Trophoblast cell (in vitro differentiated cells and primary cell): ENCODE measurements at regions not wholly inside any gene's neighbourhood (a gene's known extent, or its start where the extent isn't known, plus 50 kb on each side); places are given as distances from the start of the nearest gene placed in this dataset.
A peak's percentile ranks its signal among the peaks of the same experiment; 100 is the strongest.

Source experiments
- DNase-seq, 2 donors: peaks; one replicate each; pipeline ENCODE4 v3.0.0-alpha.2; 2016
- H2AFZ ChIP-seq: 2 replicates; pipeline ENCODE4 v1.6.1; 2013; ENCODE audit warnings: low read length, moderate library complexity, mild to moderate bottlenecking; ENCODE audit not compliant: insufficient read depth, poor library complexity
- H2AK5ac ChIP-seq: 2 replicates; pipeline ENCODE4 v1.6.1; 2013; ENCODE audit warnings: mild to moderate bottlenecking, low read length
- H2BK120ac ChIP-seq: 2 replicates; pipeline ENCODE4 v1.6.1; 2013; ENCODE audit warnings: low read length, mild to moderate bottlenecking, moderate library complexity; ENCODE audit not compliant: insufficient read depth, poor library complexity
- H2BK12ac ChIP-seq: 2 replicates; pipeline ENCODE4 v1.6.1; 2013; ENCODE audit warnings: mild to moderate bottlenecking, low read length, moderate library complexity
- H2BK5ac ChIP-seq: 2 replicates; pipeline ENCODE4 v1.6.1; 2013; ENCODE audit warnings: low read length, low read depth, moderate library complexity, mild to moderate bottlenecking; ENCODE audit not compliant: poor library complexity
- H3K14ac ChIP-seq: 2 replicates; pipeline ENCODE4 v1.6.1; 2013; ENCODE audit warnings: mild to moderate bottlenecking, low read length
- H3K18ac ChIP-seq: 2 replicates; pipeline ENCODE4 v1.6.1; 2013; ENCODE audit warnings: mild to moderate bottlenecking, low read length
- H3K23ac ChIP-seq: 2 replicates; pipeline ENCODE4 v1.6.1; 2013; ENCODE audit warnings: low read length
- H3K27ac ChIP-seq: 2 replicates; pipeline ENCODE4 v1.5.1; 2013; ENCODE audit warnings: low read depth, mild to moderate bottlenecking, inconsistent platforms, low read length, moderate library complexity
- H3K27me3 ChIP-seq: 2 replicates; pipeline ENCODE4 v1.6.1; 2013; ENCODE audit warnings: inconsistent platforms, mild to moderate bottlenecking, low read length, moderate library complexity; ENCODE audit not compliant: insufficient read depth
- H3K36me3 ChIP-seq, 2 experiments: 1 replicate in 1 of 2; 2 replicates in 1 of 2; pipeline ENCODE4 v1.6.1; 2013; ENCODE audit warnings: low read length in 2 of 2, mild to moderate bottlenecking in 2 of 2, moderate library complexity in 1 of 2; ENCODE audit not compliant: insufficient read depth in 2 of 2, control insufficient read depth in 1 of 2
- H3K4ac ChIP-seq: 2 replicates; pipeline ENCODE4 v1.6.1; 2013; ENCODE audit warnings: low read depth, mild to moderate bottlenecking, low read length, moderate library complexity
- H3K4me1 ChIP-seq, 2 experiments: 1 replicate in 1 of 2; 2 replicates in 1 of 2; pipeline ENCODE4 v1.6.1; 2013; ENCODE audit warnings: low read length in 2 of 2, mild to moderate bottlenecking in 2 of 2, moderate library complexity in 1 of 2; ENCODE audit not compliant: insufficient read depth in 2 of 2, control insufficient read depth in 1 of 2
- H3K4me2 ChIP-seq: 2 replicates; pipeline ENCODE4 v1.6.1; 2013; ENCODE audit warnings: inconsistent platforms, mild to moderate bottlenecking, low read length, moderate library complexity
- H3K4me3 ChIP-seq: 2 replicates; pipeline ENCODE4 v1.5.1; 2013; ENCODE audit warnings: mild to moderate bottlenecking, low read depth, low read length, inconsistent platforms
- H3K79me1 ChIP-seq: one replicate; pipeline ENCODE4 v1.6.1; 2013; ENCODE audit warnings: low read length
- H3K79me2 ChIP-seq: 2 replicates; pipeline ENCODE4 v1.6.1; 2013; ENCODE audit warnings: low read length, mild to moderate bottlenecking; ENCODE audit not compliant: control insufficient read depth, insufficient read depth, poor library complexity
- H3K9ac ChIP-seq: 2 replicates; pipeline ENCODE4 v1.6.1; 2013; ENCODE audit warnings: mild to moderate bottlenecking, low read length
- H3K9me3 ChIP-seq: 2 replicates; pipeline ENCODE4 v1.6.1; 2013; ENCODE audit warnings: low read depth, mild to moderate bottlenecking, control low read depth, inconsistent platforms, low read length; ENCODE audit not compliant: insufficient read depth
- H4K12ac ChIP-seq: 2 replicates; pipeline ENCODE4 v1.6.1; 2013; ENCODE audit warnings: low read depth, mild to moderate bottlenecking, low read length, moderate library complexity
- H4K8ac ChIP-seq: 2 replicates; pipeline ENCODE4 v1.6.1; 2013; ENCODE audit warnings: low read depth, mild to moderate bottlenecking, low read length, moderate library complexity
- H4K91ac ChIP-seq: one replicate; pipeline ENCODE4 v1.6.1; 2013; ENCODE audit warnings: low read depth, mild to moderate bottlenecking, low read length, moderate library complexity
- WGBS: extraction: QIAGEN DNeasy Blood & Tissue Kit; methylation state at CpG from one replicate; pipeline ENCODE4 v1.1.7; 2013; ENCODE audit warnings: missing lambda C conversion rate; ENCODE audit not compliant: insufficient read length, insufficient coverage; ENCODE audit errors: extremely low coverage; 5-methylcytosine and 5-hydroxymethylcytosine counted together

DNA sequence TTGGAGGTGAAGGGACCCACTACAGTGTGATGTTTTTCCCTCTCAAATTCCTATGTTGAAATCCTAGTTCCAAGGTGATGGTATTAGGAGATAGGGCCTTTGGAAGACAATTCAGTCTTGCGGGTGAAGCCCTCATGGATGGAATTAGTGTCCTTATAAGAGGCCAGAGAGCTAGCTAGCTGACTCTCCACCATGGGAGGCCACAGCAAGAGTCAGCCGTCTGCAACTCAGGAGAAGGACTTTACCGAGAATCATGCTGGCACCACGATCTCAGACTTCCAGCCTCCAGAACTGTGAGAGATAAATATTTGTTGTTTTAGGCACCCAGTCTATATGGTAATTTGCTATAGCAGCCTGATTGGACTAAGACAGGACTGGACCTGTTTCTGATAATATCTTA lies 461.4 kb downstream of the TSN start:
- no peaks in the 10 kb centered on the region for H3K79me1 ChIP-seq
- H2BK5ac ChIP-seq, result no peak overlapping the region
- no CpG with 5 or more reads among the region's 4 CpGs for WGBS
- H2AK5ac ChIP-seq, result no peak overlapping the region
- H3K4me3 ChIP-seq, result no peak overlapping the region
- H3K27ac ChIP-seq, result no peak overlapping the region
- H3K9ac ChIP-seq, result no peak overlapping the region
- no peaks in the 10 kb centered on the region for H3K9me3 ChIP-seq
- H3K23ac ChIP-seq, result no peak overlapping the region
- no peaks in the 10 kb centered on the region for H3K27me3 ChIP-seq
- H3K79me2 ChIP-seq, result no peaks in the 10 kb centered on the region
- H4K8ac ChIP-seq, result no peak overlapping the region
- H3K4me1 ChIP-seq, result no peaks in the 10 kb centered on the region
- H3K4me2 ChIP-seq, result no peak overlapping the region
- no peak overlapping the region for H2AFZ ChIP-seq
- H2BK12ac ChIP-seq, result no peak overlapping the region
- H3K36me3 ChIP-seq, result no peaks in the 10 kb centered on the region
- H3K18ac ChIP-seq, result no peak overlapping the region
- peak; percentile 70 to 81 for DNase-seq
- no peak overlapping the region for H4K91ac ChIP-seq
- no peak overlapping the region for H3K14ac ChIP-seq
- no peak overlapping the region for H3K4ac ChIP-seq
- H2BK120ac ChIP-seq, result no peak overlapping the region
- H4K12ac ChIP-seq, result no peak overlapping the region

DNA sequence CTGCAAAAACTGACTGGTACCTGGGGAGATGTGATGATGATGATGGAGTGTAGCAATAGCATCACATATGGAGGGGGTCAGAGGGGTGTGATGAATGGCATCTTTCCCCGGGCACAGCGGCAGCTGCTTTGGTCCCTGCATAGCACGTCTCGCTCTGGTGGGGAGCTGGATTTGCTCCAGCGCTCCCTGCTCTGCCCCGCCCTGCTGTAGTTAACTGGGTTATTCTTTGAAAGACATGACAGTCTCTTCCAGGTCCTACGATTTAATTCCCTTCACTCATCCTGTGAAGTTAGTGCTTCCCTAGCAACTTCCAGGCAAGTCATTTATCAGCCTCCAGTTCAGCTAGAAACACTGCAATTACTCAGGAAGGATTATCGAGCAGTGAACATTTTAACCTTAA lies 463.1 kb downstream of the TSN start:
- no peak overlapping the region for H3K14ac ChIP-seq
- DNase-seq, result no peak
- no peak overlapping the region for H3K23ac ChIP-seq
- H3K79me1 ChIP-seq, result no peaks in the 10 kb centered on the region
- no peak overlapping the region for H4K8ac ChIP-seq
- H3K4me3 ChIP-seq, result no peak overlapping the region
- H4K91ac ChIP-seq, result no peak overlapping the region
- WGBS, result no CpG with 5 or more reads among the region's 8 CpGs
- H2BK12ac ChIP-seq, result no peak overlapping the region
- H3K27ac ChIP-seq, result no peak overlapping the region
- no peak overlapping the region for H2BK120ac ChIP-seq
- H3K4me2 ChIP-seq, result no peak overlapping the region
- no peak overlapping the region for H2BK5ac ChIP-seq
- H3K36me3 ChIP-seq, result no peaks in the 10 kb centered on the region
- H3K18ac ChIP-seq, result no peak overlapping the region
- H4K12ac ChIP-seq, result no peak overlapping the region
- H2AFZ ChIP-seq, result no peak overlapping the region
- no peaks in the 10 kb centered on the region for H3K9me3 ChIP-seq
- no peak overlapping the region for H3K9ac ChIP-seq
- no peaks in the 10 kb centered on the region for H3K27me3 ChIP-seq
- H3K79me2 ChIP-seq, result no peaks in the 10 kb centered on the region
- H2AK5ac ChIP-seq, result no peak overlapping the region
- no peaks in the 10 kb centered on the region for H3K4me1 ChIP-seq
- no peak overlapping the region for H3K4ac ChIP-seq

DNA sequence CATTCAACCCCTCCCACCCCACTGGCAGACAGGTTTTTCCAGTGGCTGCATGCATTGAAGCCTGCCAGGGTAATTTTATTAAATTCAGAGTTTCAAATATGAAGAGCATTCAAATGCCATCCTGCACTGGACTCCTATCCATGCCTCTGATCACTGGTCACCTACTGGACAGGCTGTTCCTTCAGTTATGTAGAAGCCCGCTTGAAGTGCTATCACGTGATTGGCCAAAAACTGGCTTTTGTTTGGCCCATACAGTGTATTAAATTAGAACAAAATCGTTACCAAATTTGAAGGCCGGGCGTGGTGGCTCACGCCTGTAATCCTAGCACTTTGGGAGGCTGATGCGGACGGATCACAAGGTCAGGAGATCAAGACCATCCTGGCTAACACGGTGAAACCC lies 464.1 kb downstream of the TSN start:
- H3K14ac ChIP-seq, result no peak overlapping the region
- H4K91ac ChIP-seq, result no peak overlapping the region
- no peak overlapping the region for H3K23ac ChIP-seq
- H3K79me1 ChIP-seq, result no peaks in the 10 kb centered on the region
- H2AK5ac ChIP-seq, result no peak overlapping the region
- no peaks in the 10 kb centered on the region for H3K9me3 ChIP-seq
- DNase-seq, result no peak
- no peak overlapping the region for H3K27ac ChIP-seq
- no peak overlapping the region for H3K4me2 ChIP-seq
- no peak overlapping the region for H2BK5ac ChIP-seq
- no peak overlapping the region for H3K9ac ChIP-seq
- no peaks in the 10 kb centered on the region for H3K79me2 ChIP-seq
- no peaks in the 10 kb centered on the region for H3K4me1 ChIP-seq
- no peaks in the 10 kb centered on the region for H3K36me3 ChIP-seq
- no peak overlapping the region for H3K4ac ChIP-seq
- no peak overlapping the region for H4K12ac ChIP-seq
- H3K18ac ChIP-seq, result no peak overlapping the region
- WGBS, result no CpG with 5 or more reads among the region's 9 CpGs
- no peak overlapping the region for H3K4me3 ChIP-seq
- no peak overlapping the region for H2BK120ac ChIP-seq
- no peak overlapping the region for H2AFZ ChIP-seq
- no peak overlapping the region for H2BK12ac ChIP-seq
- no peak overlapping the region for H4K8ac ChIP-seq
- no peaks in the 10 kb centered on the region for H3K27me3 ChIP-seq

DNA sequence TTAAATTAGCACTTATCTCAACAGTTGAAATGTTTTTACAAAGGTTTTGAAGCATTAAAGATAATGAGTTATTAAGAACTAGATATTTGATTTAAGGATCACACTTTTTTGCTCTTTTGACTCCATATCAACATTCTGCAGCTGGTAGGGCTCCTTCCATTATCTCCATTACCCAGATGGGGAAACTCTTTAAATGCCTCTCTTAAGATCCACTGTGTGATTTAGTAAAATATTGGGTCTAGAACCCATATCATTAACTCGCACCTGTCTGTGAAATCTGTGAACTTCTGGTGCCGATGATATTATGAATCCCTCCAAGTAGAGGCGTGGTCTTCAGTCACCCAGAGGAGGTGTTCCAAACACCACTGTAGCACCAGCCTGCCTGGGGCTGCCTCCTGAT lies 466.2 kb downstream of the TSN start:
- DNase-seq, result no peak
- Histone ChIP-seq H3K79me2 (no peaks in the 10 kb centered on the region), H3K79me1 (no peaks in the 10 kb centered on the region), H4K91ac (no peak overlapping the region), H4K8ac (no peak overlapping the region), H2AK5ac (no peak overlapping the region), H3K27me3 (no peaks in the 10 kb centered on the region), H2BK5ac (no peak overlapping the region), H3K27ac (no peak overlapping the region), H3K23ac (no peak overlapping the region), H3K18ac (no peak overlapping the region), H3K14ac (no peak overlapping the region), H3K4me3 (no peak overlapping the region), H2BK120ac (no peak overlapping the region), H2AFZ (no peak overlapping the region), H3K9me3 (no peaks in the 10 kb centered on the region), H3K4me1 (no peaks in the 10 kb centered on the region), H3K36me3 (no peaks in the 10 kb centered on the region), H3K4me2 (no peak overlapping the region), H3K9ac (no peak overlapping the region), H3K4ac (no peak overlapping the region), H2BK12ac (no peak overlapping the region), H4K12ac (no peak overlapping the region)
- WGBS, result no CpG with 5 or more reads among the region's 3 CpGs
